NOMO-1 treated with dmso at 0.1 percent for 144 hours (cell line): ENCODE measurements at regions not wholly inside any gene's neighbourhood (a gene's known extent, or its start where the extent isn't known, plus 50 kb on each side); places are given as distances from the start of the nearest gene placed in this dataset.
"Not testable (repeated sequence)": the region's sequence is repeated elsewhere in the genome, so short reads cannot be mapped to it uniquely, and the experiment has no call there.

Experiments
- DNase-seq: peaks from one replicate; lab custom pipeline; 2025; ENCODE audit not compliant: unreplicated experiment; lab: John Stamatoyannopoulos, UW

GRCh38 chr4:19650903-19651864, 600.5 kb upstream of the SLIT2 start:
- no peak for DNase-seq

GRCh38 chr4:19645589-19645988, 606.1 kb upstream of the SLIT2 start:
- no peak for DNase-seq

GRCh38 chr4:19636451-19636850, 615.3 kb upstream of the SLIT2 start:
- DNase-seq, result no peak

GRCh38 chr4:19631814-19632213, 619.9 kb upstream of the SLIT2 start:
- no peak for DNase-seq

DNA sequence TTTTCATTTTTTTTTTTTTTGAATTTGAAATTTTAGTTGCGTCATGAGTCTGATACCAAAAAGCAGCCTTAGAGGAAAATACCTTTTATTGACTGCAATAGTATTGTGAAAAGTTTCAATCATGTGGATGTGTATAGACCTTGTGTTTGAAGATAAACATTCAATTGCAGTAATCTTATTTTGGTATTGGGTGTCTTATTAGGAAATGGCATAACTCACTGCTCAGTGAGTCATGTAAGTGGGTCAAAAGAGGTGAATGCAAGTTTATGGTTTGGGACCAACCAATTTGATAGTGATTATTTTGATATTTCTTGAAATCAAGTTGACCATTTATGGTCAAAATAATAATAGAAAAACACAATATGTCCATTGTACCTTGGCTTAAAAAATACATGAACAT, 627.8 kb upstream of the SLIT2 start:
- DNase-seq, result no peak

DNA sequence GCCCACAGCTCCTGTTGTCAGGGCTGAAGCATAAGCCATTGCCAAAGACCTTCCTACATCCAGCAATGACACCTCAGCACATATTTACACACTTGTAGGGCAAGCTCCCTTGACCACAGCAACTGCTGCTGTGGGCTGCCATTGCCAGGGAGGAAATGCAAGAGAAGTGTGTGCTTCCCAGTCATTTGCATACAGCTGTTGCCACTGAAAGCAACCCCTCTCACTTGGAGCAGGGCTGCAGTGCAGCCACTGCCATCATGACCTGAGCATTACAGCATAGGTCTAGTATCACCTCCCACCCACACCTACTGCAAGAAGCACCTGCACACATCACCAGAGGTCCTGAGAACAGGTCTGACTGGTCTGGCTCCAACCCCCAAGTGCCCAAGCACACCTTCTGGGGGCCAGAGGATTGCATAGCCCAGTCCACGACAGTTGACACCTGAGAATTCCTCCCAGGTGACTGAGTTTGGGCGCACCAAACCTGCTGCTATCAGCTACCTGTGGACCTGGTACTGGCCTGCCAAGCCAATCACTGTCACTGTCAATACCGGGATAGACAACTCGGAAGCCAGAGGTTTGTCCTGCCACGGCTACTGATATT, 636.5 kb upstream of the SLIT2 start:
- no peak for DNase-seq

GRCh38 chr4:19614171-19614570, 637.5 kb upstream of the SLIT2 start:
- DNase-seq, result no peak

DNA sequence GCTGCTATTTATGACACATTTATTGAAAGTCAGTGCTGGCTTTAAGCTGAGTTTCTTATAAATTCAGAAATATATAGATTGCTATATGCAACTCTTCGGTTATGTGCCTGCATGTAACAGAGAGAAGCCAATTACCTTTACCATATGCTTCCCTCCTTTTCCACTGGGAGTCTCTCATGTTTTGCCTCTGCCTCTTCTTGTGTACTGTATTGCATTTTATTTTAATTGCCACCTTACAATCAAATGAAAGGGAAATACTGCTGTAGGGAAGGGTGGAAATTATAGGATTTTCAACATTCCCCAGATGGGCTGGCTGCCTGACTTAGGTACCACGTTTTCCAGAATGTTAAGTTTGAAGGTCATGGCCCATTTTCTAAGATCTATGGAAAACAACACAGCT, 655.4 kb upstream of the SLIT2 start:
- no peak for DNase-seq

GRCh38 chr4:19592391-19592790, 659.3 kb upstream of the SLIT2 start:
- no peak for DNase-seq

GRCh38 chr4:19583827-19584569, 667.7 kb upstream of the SLIT2 start:
- no peak for DNase-seq

GRCh38 chr4:19580095-19580494, 671.6 kb upstream of the SLIT2 start:
- no peak for DNase-seq

DNA sequence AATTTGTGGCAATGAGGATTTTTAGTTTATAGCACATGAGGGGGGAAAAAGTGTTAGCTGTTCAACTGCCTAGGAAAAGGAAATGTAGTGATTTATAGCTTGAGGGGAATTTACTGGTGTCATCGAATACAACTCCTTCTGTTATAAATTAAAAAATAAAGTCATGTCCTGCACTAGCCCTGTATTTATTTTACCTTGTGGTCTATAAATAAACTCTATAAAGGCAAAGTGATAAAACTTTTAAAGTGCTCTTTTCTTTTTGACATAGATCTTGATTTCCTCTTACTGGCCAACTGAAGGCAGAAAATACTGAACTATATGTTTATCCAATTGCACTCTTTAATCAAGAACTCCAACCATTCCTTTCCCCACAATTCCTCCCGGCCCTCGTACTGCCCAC, 672.1 kb upstream of the SLIT2 start:
- DNase-seq, result no peak

GRCh38 chr4:19577097-19577496, 674.6 kb upstream of the SLIT2 start:
- no peak for DNase-seq

- no peak for DNase-seq
Observed at GRCh38 chr4:19575924-19576323, 675.8 kb upstream of the SLIT2 start.

GRCh38 chr4:19566041-19566440, 685.7 kb upstream of the SLIT2 start:
- DNase-seq, result no peak

- DNase-seq, result no peak
Observed at GRCh38 chr4:19562456-19562855, 689.2 kb upstream of the SLIT2 start.

GRCh38 chr4:19557161-19557560, 694.5 kb upstream of the SLIT2 start:
- DNase-seq, result no peak

GRCh38 chr4:19556276-19556675, 695.4 kb upstream of the SLIT2 start:
- DNase-seq, result not testable (repeated sequence)

- no peak for DNase-seq
Observed at GRCh38 chr4:19547463-19547862, 704.2 kb upstream of the SLIT2 start.

- DNase-seq, result no peak
Observed at GRCh38 chr4:19544446-19545125, 707.1 kb upstream of the SLIT2 start.

DNA sequence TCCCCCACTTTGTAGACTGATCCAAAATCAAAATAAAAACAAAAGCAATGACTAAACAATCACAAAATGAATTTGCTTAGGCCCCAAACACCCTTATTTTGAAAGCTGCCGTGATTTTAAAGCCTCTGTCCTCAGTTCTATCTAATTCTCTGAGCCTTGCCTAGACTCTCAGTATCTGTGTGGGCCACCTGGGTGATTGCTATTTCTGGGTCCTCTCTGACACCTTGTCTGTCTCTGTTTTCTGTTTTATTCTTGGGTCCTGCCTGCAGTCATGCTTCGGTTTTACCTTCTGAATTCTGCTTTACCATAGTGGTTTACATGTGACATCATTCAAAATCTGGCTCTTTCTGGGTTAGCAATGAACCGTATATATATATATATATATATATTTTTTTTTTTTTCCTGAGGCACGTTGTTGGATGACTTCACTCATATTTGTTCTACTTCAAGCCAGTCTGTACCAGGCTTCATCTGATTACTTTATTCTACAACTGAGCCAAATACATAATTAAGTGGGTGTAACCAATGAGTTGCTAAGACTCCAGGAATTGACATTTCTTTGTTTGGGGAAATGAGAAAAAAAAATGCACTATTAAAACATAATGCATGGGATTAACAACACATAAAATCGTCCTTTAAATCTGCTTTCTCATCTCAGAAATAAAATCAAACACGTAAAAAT, 710.7 kb upstream of the SLIT2 start:
- no peak for DNase-seq
